CD4-positive, alpha-beta T cell (primary cell): ENCODE measurements at regions not wholly inside any gene's neighbourhood (a gene's known extent, or its start where the extent isn't known, plus 50 kb on each side); places are given as distances from the start of the nearest gene placed in this dataset.
"Not testable (repeated sequence)": the region's sequence is repeated elsewhere in the genome, so short reads cannot be mapped to it uniquely, and the experiment has no call there.

ENCODE experiments used
- ATAC-seq: fragments of 200-7000 bp; cut with Tn5 transposase; one replicate; pipeline ENCODE4 v1.10.0; 2022; ENCODE audit warnings: mild to moderate bottlenecking; ENCODE audit not compliant: poor library complexity
- CTCF ChIA-PET: fragments of 350-600 bp; sonication (Branson Sonifier 250); formaldehyde crosslinking; loops from one replicate; lab custom pipeline; 2021; ENCODE audit warnings: antibody characterized with exemption, inconsistent platforms; lab: Charles Lee
- POLR2A ChIA-PET: fragments of 350-600 bp; sonication (Branson Sonifier 250); formaldehyde crosslinking; loops from one replicate; lab custom pipeline; 2021; ENCODE audit warnings: antibody characterized with exemption, inconsistent platforms; lab: Charles Lee
- DNase-seq, 14 experiments: peaks; one replicate each; pipeline ENCODE4 v3.0.0-alpha.2; 2013 to 2020; ENCODE audit warnings: mixed read lengths in 2 of 14
- H3K27ac ChIP-seq, 2 donors: one replicate each; pipeline versions ENCODE4 v1.5.1 to v1.7.0; 2013; ENCODE audit warnings: low read length in 2 of 2, low read depth in 1 of 2, mild to moderate bottlenecking in 1 of 2
- H3K27me3 ChIP-seq, 2 experiments: 1 replicate in 1 of 2; 2 replicates in 1 of 2; pipeline versions ENCODE4 v1.6.1 to v1.7.0; 2013; ENCODE audit warnings: low read length in 2 of 2, control low read depth in 1 of 2, mild to moderate bottlenecking in 1 of 2, moderate library complexity in 1 of 2; ENCODE audit not compliant: insufficient read depth in 2 of 2, control insufficient read depth in 1 of 2
- H3K36me3 ChIP-seq: one replicate; pipeline ENCODE4 v1.6.1; 2013; ENCODE audit warnings: low read length, control low read depth; ENCODE audit not compliant: insufficient read depth
- H3K4me1 ChIP-seq: one replicate; pipeline ENCODE4 v1.6.1; 2013; ENCODE audit warnings: low read length, control low read depth; ENCODE audit not compliant: insufficient read depth
- H3K4me3 ChIP-seq: one replicate; pipeline ENCODE4 v1.5.1; 2013; ENCODE audit warnings: mild to moderate bottlenecking, low read length, moderate library complexity
- H3K9me3 ChIP-seq, 2 experiments: 1 replicate in 1 of 2; 2 replicates in 1 of 2; pipeline versions ENCODE4 v1.6.1 to v1.7.0; 2013; ENCODE audit warnings: low read length in 2 of 2, mild to moderate bottlenecking in 2 of 2, control low read depth in 1 of 2, moderate library complexity in 1 of 2; ENCODE audit not compliant: control insufficient read depth in 1 of 2, insufficient read depth in 1 of 2
- H3K27ac Mint-ChIP-seq: one replicate; pipeline ENCODE4 v1.8.0; 2020; ENCODE audit warnings: mixed read lengths
- H3K27me3 Mint-ChIP-seq: one replicate; pipeline ENCODE4 v1.8.0; 2021; ENCODE audit warnings: mixed read lengths
- H3K36me3 Mint-ChIP-seq: one replicate; pipeline ENCODE4 v1.8.0; 2021; ENCODE audit warnings: low read depth, mixed read lengths
- H3K4me1 Mint-ChIP-seq: one replicate; pipeline ENCODE4 v1.8.0; 2021; ENCODE audit warnings: low read depth, mixed read lengths
- H3K4me3 Mint-ChIP-seq: one replicate; pipeline ENCODE4 v1.8.0; 2020; ENCODE audit warnings: mild to moderate bottlenecking, mixed read lengths
- H3K9me3 Mint-ChIP-seq: one replicate; pipeline ENCODE4 v1.8.0; 2020; ENCODE audit warnings: mixed read lengths
- CTCF ChIP-seq: fragments of 200-600 bp; IDR thresholded peaks from one replicate; pipeline ENCODE4 v1.8.0; 2022; ENCODE audit warnings: antibody characterized with exemption, mild to moderate bottlenecking
- intact Hi-C, 2 experiments: fragments of 100-400 bp; cut with DNase I in 1 of 2; cut with micrococcal nuclease in 1 of 2; formaldehyde crosslinking; loops; one replicate each; pipeline versions ENCODE4 v1.15.1 to v1.9.0; 2023 to 2025; cut with DNase I, micrococcal nuclease

GRCh38 chr9:86485359-86485758, 131.1 kb upstream of the TUT7 start:
- Histone ChIP-seq H3K9me3 (no peaks in the 10 kb centered on the region), H3K4me1 (no peaks in the 10 kb centered on the region), H3K36me3 (no peaks in the 10 kb centered on the region), H3K27me3 (no peaks in the 10 kb centered on the region), H3K4me3 (no peak overlapping the region), H3K27ac (no peak overlapping the region)
- Mint-ChIP-seq H3K4me3 (no peak overlapping the region), H3K27ac (no peak overlapping the region), H3K4me1 (no peaks in the 10 kb centered on the region), H3K36me3 (no peaks in the 10 kb centered on the region), H3K9me3 (no peaks in the 10 kb centered on the region), H3K27me3 (peaks cover 8% of the 10 kb centered on the region)
- ATAC-seq (no peak), DNase-seq (peak in 3 of 14 experiments; percentile 1 to 41 (median 29))
- TF ChIP-seq CTCF, result no peak
- intact Hi-C loops, result no loop called here
- CTCF ChIA-PET, result no interaction called here
- POLR2A ChIA-PET, result no interaction called here

- Mint-ChIP-seq H3K27ac (no peak overlapping the region), H3K4me1 (no peaks in the 10 kb centered on the region), H3K36me3 (no peaks in the 10 kb centered on the region), H3K27me3 (peaks cover 18% of the 10 kb centered on the region), H3K9me3 (no peaks in the 10 kb centered on the region), H3K4me3 (no peak overlapping the region)
- no peaks in the 10 kb centered on the region for H3K9me3 ChIP-seq
- H3K36me3 ChIP-seq, result no peaks in the 10 kb centered on the region
- POLR2A ChIA-PET, result no interaction called here
- no peak for DNase-seq
- no peak overlapping the region for H3K27ac ChIP-seq
- intact Hi-C loops, result no loop called here
- no peak for TF ChIP-seq CTCF
- H3K27me3 ChIP-seq, result no peaks in the 10 kb centered on the region
- ATAC-seq, result no peak
- no peak overlapping the region for H3K4me3 ChIP-seq
- CTCF ChIA-PET, result no interaction called here
- H3K4me1 ChIP-seq, result no peaks in the 10 kb centered on the region
These were observed 129.3 kb upstream of the TUT7 start for GRCh38 chr9:86483496-86483895.

GRCh38 chr9:86481466-86481865, 127.3 kb upstream of the TUT7 start:
- ATAC-seq (no peak), DNase-seq (no peak)
- intact Hi-C loops, result no loop called here
- Mint-ChIP-seq H3K9me3 (no peaks in the 10 kb centered on the region), H3K36me3 (no peaks in the 10 kb centered on the region), H3K4me1 (no peaks in the 10 kb centered on the region), H3K4me3 (no peak overlapping the region), H3K27me3 (peaks cover 23% of the 10 kb centered on the region), H3K27ac (no peak overlapping the region)
- ChIA-PET POLR2A (no interaction called here), CTCF (no interaction called here)
- TF ChIP-seq CTCF, result no peak
- H3K4me3 ChIP-seq, result no peak overlapping the region
- H3K4me1 ChIP-seq, result no peaks in the 10 kb centered on the region
- no peaks in the 10 kb centered on the region for H3K9me3 ChIP-seq
- H3K27ac ChIP-seq, result no peak overlapping the region
- H3K36me3 ChIP-seq, result no peaks in the 10 kb centered on the region
- H3K27me3 ChIP-seq, result no peaks in the 10 kb centered on the region

GRCh38 chr9:86475255-86475654, 121.0 kb upstream of the TUT7 start:
- H3K27ac ChIP-seq, H3K9me3 ChIP-seq, H3K4me1 Mint-ChIP-seq, DNase-seq, ATAC-seq, H3K36me3 ChIP-seq, CTCF ChIA-PET, POLR2A ChIA-PET, H3K27ac Mint-ChIP-seq, intact Hi-C loops, H3K4me3 Mint-ChIP-seq, H3K9me3 Mint-ChIP-seq, H3K4me1 ChIP-seq, H3K27me3 ChIP-seq, H3K36me3 Mint-ChIP-seq, H3K4me3 ChIP-seq: not testable (repeated sequence)
- peaks cover 21% of the 10 kb centered on the region for H3K27me3 Mint-ChIP-seq
